ENCODE measurements at regions not wholly inside any gene's neighbourhood (a gene's known extent, or its start where the extent isn't known, plus 50 kb on each side); places are given as distances from the start of the nearest gene placed in this dataset.

DNA sequence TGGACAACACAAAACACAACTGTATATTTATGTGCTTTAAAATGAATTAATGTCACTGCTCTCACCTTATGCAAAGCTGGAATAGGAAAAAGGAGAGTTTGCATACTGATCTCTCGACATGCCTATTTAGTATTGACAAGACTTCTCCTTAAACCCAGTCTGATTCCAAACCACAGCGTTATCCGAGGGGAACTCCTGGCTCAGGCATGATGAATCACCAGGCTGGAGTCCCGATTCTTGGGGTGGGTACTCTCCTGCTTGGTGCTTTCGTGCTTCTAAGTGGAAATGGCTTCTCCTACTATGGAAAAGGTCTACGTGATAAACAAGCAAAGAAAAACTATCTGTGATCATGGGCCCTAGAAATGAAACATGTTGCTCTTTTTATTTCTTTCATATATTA lies 88.9 kb upstream of the SLC35G4 start:
- TF ChIP-seq FOXA2 (IDR thresholded peaks at IDR 0.05): no peak
- TF ChIP-seq, protein P1, sequence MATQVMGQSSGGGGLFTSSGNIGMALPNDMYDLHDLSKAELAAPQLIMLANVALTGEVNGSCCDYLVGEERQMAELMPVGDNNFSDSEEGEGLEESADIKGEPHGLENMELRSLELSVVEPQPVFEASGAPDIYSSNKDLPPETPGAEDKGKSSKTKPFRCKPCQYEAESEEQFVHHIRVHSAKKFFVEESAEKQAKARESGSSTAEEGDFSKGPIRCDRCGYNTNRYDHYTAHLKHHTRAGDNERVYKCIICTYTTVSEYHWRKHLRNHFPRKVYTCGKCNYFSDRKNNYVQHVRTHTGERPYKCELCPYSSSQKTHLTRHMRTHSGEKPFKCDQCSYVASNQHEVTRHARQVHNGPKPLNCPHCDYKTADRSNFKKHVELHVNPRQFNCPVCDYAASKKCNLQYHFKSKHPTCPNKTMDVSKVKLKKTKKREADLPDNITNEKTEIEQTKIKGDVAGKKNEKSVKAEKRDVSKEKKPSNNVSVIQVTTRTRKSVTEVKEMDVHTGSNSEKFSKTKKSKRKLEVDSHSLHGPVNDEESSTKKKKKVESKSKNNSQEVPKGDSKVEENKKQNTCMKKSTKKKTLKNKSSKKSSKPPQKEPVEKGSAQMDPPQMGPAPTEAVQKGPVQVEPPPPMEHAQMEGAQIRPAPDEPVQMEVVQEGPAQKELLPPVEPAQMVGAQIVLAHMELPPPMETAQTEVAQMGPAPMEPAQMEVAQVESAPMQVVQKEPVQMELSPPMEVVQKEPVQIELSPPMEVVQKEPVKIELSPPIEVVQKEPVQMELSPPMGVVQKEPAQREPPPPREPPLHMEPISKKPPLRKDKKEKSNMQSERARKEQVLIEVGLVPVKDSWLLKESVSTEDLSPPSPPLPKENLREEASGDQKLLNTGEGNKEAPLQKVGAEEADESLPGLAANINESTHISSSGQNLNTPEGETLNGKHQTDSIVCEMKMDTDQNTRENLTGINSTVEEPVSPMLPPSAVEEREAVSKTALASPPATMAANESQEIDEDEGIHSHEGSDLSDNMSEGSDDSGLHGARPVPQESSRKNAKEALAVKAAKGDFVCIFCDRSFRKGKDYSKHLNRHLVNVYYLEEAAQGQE (IDR thresholded peaks at IDR 0.05): no peak
- TF ChIP-seq ZBTB33 (IDR thresholded peaks at IDR 0.05): no peak
- TF ChIP-seq FOXA1 (IDR thresholded peaks at IDR 0.05): no peak
- no peak for TF ChIP-seq SP1 (IDR thresholded peaks at IDR 0.05)
- no peak for TF ChIP-seq NR2F2 (IDR thresholded peaks at IDR 0.05)
- TF ChIP-seq TAF1 (conservative IDR thresholded peaks at IDR 0.05): no peak
- no peak for TF ChIP-seq HNF4G (IDR thresholded peaks at IDR 0.05)
- no peak for TF ChIP-seq JUND (IDR thresholded peaks at IDR 0.05)
- no peak for TF ChIP-seq ATF3 (IDR thresholded peaks at IDR 0.05)
- no peak for TF ChIP-seq CTCF (IDR thresholded peaks at IDR 0.05; ENCODE audit: low read depth, low read length, missing input control)
- TF ChIP-seq, protein P2, sequence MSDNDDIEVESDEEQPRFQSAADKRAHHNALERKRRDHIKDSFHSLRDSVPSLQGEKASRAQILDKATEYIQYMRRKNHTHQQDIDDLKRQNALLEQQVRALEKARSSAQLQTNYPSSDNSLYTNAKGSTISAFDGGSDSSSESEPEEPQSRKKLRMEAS (IDR thresholded peaks at IDR 0.05): no peak
- no peak for TF ChIP-seq YY1 (IDR thresholded peaks at IDR 0.05)
- TF ChIP-seq EGR1 (IDR thresholded peaks at IDR 0.05; ENCODE audit: low read depth in 2 of 2): no peak
- TF ChIP-seq GABPA (IDR thresholded peaks at IDR 0.05 in 1 of 2, conservative IDR thresholded peaks at IDR 0.05 in 1 of 2): no peak
- TF ChIP-seq RXRA (IDR thresholded peaks at IDR 0.05): no peak
- TF ChIP-seq RAD21 (IDR thresholded peaks at IDR 0.05): no peak
- 78% methylated on average over 6 of the region's 6 CpGs for WGBS
- no peak overlapping the region for H3K27ac ChIP-seq (ENCODE audit: low read depth in 1 of 2, low read length in 2 of 2)
- no peak for DNase-seq (ENCODE audit: low spot score)
- H3K9ac ChIP-seq (ENCODE audit: low read depth in 1 of 2, low read length in 2 of 2): no peak overlapping the region
- peaks cover 0 to 3% (median 0%) of the 10 kb centered on the region in 4 donors for H3K27me3 ChIP-seq (ENCODE audit: control insufficient read depth in 4 of 4, insufficient read depth in 4 of 4, low read length in 3 of 4)
- H3K36me3 ChIP-seq (ENCODE audit: control insufficient read depth in 4 of 4, insufficient read depth in 3 of 4, low read depth in 1 of 4, low read length in 3 of 4): no peaks in the 10 kb centered on the region
- H3K9me3 ChIP-seq (ENCODE audit: control insufficient read depth in 4 of 4, low read length in 3 of 4): no peaks in the 10 kb centered on the region
- no peaks in the 10 kb centered on the region for H3K4me1 ChIP-seq (ENCODE audit: control insufficient read depth in 4 of 4, insufficient read depth in 4 of 4, low read length in 3 of 4)
- H3K4me3 ChIP-seq (ENCODE audit: low read depth in 1 of 3, low read length in 3 of 3): no peak overlapping the region

Data from liver (tissue), 8 donors.